Stomach (tissue), 8 donors: ENCODE measurements at regions not wholly inside any gene's neighbourhood (a gene's known extent, or its start where the extent isn't known, plus 50 kb on each side); places are given as distances from the start of the nearest gene placed in this dataset.

ENCODE experiments used
- DNase-seq, 2 donors: peaks; one replicate each; pipeline versions ENCODE4 v3.0.0 to v3.0.0-alpha.2; 2013 to 2019
- H3K27ac ChIP-seq, 5 donors: fragments of 200-600 bp in 4 of 5; sonication (generic) in 4 of 5; one replicate each; pipeline ENCODE4 v1.5.1; 2013 to 2019; ENCODE audit warnings: mild to moderate bottlenecking in 1 of 5, moderate library complexity in 1 of 5
- H3K27me3 ChIP-seq, 3 donors: fragments of 200-600 bp; sonication (generic); one replicate each; pipeline ENCODE4 v1.5.1; 2017 to 2019; ENCODE audit warnings: mixed run types in 1 of 3
- H3K36me3 ChIP-seq, 4 donors: fragments of 200-600 bp; sonication (generic); 1 replicate in 3 of 4; 2 replicates in 1 of 4; pipeline ENCODE4 v1.5.1; 2016 to 2019
- H3K4me1 ChIP-seq, 4 donors: fragments of 200-600 bp; sonication (generic); one replicate each; pipeline ENCODE4 v1.5.1; 2016 to 2019
- H3K4me3 ChIP-seq, 4 donors: fragments of 200-600 bp; sonication (generic) in 3 of 4; one replicate each; pipeline ENCODE4 v1.5.1; 2016 to 2019; ENCODE audit warnings: mild to moderate bottlenecking in 1 of 4
- H3K9me3 ChIP-seq, 4 donors: fragments of 200-600 bp; sonication (generic); one replicate each; pipeline ENCODE4 v1.5.1; 2016 to 2019
- CTCF ChIP-seq, 7 experiments: fragments of 450-650 bp in 4 of 7; fragments of 200-600 bp in 3 of 7; sonication (generic) in 3 of 7; IDR thresholded peaks; one replicate each; pipeline ENCODE4 v1.5.1; 2016 to 2019; ENCODE audit warnings: antibody characterized with exemption in 7 of 7, control low read depth in 2 of 7, mild to moderate bottlenecking in 1 of 7
- EP300 ChIP-seq: sonication (generic); formaldehyde crosslinking; IDR thresholded peaks from one replicate; pipeline ENCODE4 v1.6.1; 2017; ENCODE audit warnings: antibody characterized with exemption
- POLR2A ChIP-seq, 4 donors: fragments of 450-650 bp; IDR thresholded peaks; one replicate each; pipeline ENCODE4 v1.6.1; 2016; ENCODE audit warnings: antibody characterized with exemption in 4 of 4, control low read depth in 2 of 4, mild to moderate bottlenecking in 1 of 4, moderate library complexity in 1 of 4
- POLR2AphosphoS5 ChIP-seq, 3 donors: sonication (generic); formaldehyde crosslinking; IDR thresholded peaks; one replicate each; pipeline ENCODE4 v1.6.1; 2016; ENCODE audit warnings: antibody characterized with exemption in 3 of 3
- WGBS, 5 donors: extraction: QIAGEN DNeasy Blood & Tissue Kit in 3 of 5; methylation state at CpG; one replicate each; pipeline versions ENCODE4 v1.1.5 to v1.1.7; 2013 to 2018; 5-methylcytosine and 5-hydroxymethylcytosine counted together
- intact Hi-C: fragments of 100-400 bp; cut with DNase I; formaldehyde crosslinking; loops from one replicate; pipeline ENCODE4 v1.15.1; 2023; ENCODE audit warnings: low total_unique reads
- donor health status: healthy with polysubstance abuse.
- donor health status: Bipolar disorder and iron deficiency.
- donor health status: healthy.

DNA sequence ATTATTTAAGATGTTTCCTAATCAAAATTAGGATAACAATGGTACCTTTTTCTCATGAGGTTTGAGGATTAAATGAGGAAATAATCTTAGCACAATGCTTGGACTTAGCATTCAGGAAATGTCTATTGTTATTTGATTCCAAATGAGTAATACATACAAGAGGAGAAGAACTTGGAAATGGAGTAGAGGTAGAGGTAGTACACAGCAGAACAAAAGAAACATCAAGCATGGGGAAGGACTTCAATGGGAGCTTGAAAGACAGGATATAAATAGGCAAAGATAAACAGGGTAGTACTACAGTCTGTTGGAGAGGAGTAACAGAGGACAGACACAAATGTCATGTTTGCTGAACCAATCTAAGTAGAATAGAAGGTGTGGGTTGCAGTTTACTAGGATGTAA, 59.5 kb upstream of the RGS2 start:
- Histone ChIP-seq H3K4me3 (no peak overlapping the region), H3K9me3 (no peaks in the 10 kb centered on the region), H3K27me3 (no peaks in the 10 kb centered on the region), H3K36me3 (no peaks in the 10 kb centered on the region), H3K4me1 (no peaks in the 10 kb centered on the region), H3K27ac (no peak overlapping the region)
- TF ChIP-seq POLR2AphosphoS5 (IDR thresholded peaks at IDR 0.05): no peak
- no peak for TF ChIP-seq POLR2A (IDR thresholded peaks at IDR 0.05)
- no peak for TF ChIP-seq CTCF (IDR thresholded peaks at IDR 0.05)
- TF ChIP-seq EP300: no peak
- intact Hi-C loops: no loop called here
- no peak for DNase-seq

DNA sequence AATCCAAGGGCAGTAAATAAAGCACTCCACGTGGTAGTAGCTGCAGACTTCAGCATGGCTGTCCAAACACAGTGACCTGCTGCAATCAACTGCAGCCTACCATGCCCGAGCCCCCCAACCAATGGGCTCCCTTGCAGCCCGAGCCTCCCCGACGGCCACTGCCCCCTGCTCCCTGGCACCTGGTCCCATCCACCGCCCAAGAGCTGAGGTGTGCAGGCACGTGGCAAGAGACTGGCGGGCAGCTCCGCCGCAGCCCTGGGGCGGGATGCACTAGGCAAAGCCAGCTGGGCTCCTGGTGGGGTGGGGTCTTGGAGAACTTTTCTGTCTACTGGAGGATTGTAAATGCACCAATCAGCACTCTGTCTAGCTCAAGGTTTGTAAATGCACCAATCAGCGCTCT, 57.6 kb upstream of the RGS2 start:
- H3K36me3 ChIP-seq: no peaks in the 10 kb centered on the region
- no peak for DNase-seq
- 93 to 97% (median 97%) methylated on average over 10 to 12 of the region's 12 CpGs for WGBS, 5 donors
- no peak overlapping the region for H3K4me3 ChIP-seq
- intact Hi-C loops: no loop called here
- TF ChIP-seq EP300 (no peak), CTCF (IDR thresholded peaks at IDR 0.05) (no peak), POLR2AphosphoS5 (IDR thresholded peaks at IDR 0.05) (no peak), POLR2A (IDR thresholded peaks at IDR 0.05) (no peak)
- H3K4me1 ChIP-seq: no peaks in the 10 kb centered on the region
- H3K9me3 ChIP-seq: no peaks in the 10 kb centered on the region
- H3K27me3 ChIP-seq: no peaks in the 10 kb centered on the region
- no peak overlapping the region for H3K27ac ChIP-seq

DNA sequence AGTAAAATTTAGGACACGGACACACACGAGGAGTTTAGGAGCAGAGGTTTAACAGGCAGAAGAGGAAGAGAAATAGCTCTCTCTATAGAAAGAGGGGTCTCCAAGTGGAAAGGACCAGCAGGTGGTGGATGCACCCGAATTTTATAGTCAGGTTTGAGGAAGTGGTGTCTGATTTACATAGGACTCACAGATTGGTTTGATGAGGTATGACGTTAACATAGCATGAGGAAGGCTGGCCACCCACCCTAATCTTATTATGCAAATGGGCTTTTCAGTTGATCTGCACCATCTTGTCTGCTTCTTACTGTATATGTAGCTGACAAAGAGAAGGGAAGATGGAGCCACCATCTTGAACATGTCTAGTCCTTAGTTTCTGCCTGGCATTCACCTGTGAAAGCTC, 52.5 kb upstream of the RGS2 start:
- DNase-seq: no peak
- WGBS, 5 donors: 80 to 92% (median 84%) methylated on average over 4 of the region's 4 CpGs

DNA sequence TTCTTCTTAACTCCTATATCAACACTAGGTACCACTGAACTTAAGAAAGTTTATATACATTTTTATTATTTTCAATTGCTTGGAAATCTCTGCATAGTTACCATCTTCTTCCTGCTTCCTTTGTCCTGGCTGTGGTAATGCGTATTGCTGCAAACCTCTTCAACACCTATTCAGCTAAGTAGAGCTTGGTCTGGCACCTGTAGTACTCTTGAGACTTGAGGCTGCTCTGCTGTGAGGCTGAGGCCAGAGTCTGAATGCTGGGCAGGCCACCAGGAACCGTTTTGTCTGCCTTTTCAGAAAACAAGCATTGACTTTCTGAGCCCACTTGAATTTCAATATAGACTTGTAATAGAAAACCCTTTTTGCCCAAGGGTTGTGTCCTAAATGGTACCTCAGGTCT, 52.0 kb upstream of the RGS2 start:
- WGBS, 5 donors: 60 to 78% (median 62%) methylated on average over 2 of the region's 2 CpGs

More for the DNA sequence above, 52.5 kb upstream of the RGS2 start:
- H3K4me3 ChIP-seq: no peak overlapping the region
- TF ChIP-seq EP300 (no peak), POLR2AphosphoS5 (IDR thresholded peaks at IDR 0.05) (no peak), POLR2A (IDR thresholded peaks at IDR 0.05) (no peak), CTCF (IDR thresholded peaks at IDR 0.05) (no peak)
- no peaks in the 10 kb centered on the region for H3K36me3 ChIP-seq
- H3K27me3 ChIP-seq: no peaks in the 10 kb centered on the region
- H3K27ac ChIP-seq: no peak overlapping the region
- H3K4me1 ChIP-seq: no peaks in the 10 kb centered on the region
- intact Hi-C loops: no loop called here
- no peaks in the 10 kb centered on the region for H3K9me3 ChIP-seq

More for the DNA sequence above, 52.0 kb upstream of the RGS2 start:
- Histone ChIP-seq H3K27me3 (no peaks in the 10 kb centered on the region), H3K9me3 (no peaks in the 10 kb centered on the region), H3K36me3 (no peaks in the 10 kb centered on the region), H3K4me3 (no peak overlapping the region), H3K4me1 (no peaks in the 10 kb centered on the region), H3K27ac (no peak overlapping the region)
- DNase-seq: no peak
- TF ChIP-seq POLR2AphosphoS5 (IDR thresholded peaks at IDR 0.05): no peak
- no peak for TF ChIP-seq EP300
- no peak for TF ChIP-seq POLR2A (IDR thresholded peaks at IDR 0.05)
- no peak for TF ChIP-seq CTCF (IDR thresholded peaks at IDR 0.05)
- intact Hi-C loops: no loop called here
